GM21576 (cell line): ENCODE measurements at regions not wholly inside any gene's neighbourhood (a gene's known extent, or its start where the extent isn't known, plus 50 kb on each side); places are given as distances from the start of the nearest gene placed in this dataset.
"Not testable (repeated sequence)": the region's sequence is repeated elsewhere in the genome, so short reads cannot be mapped to it uniquely, and the experiment has no call there.

Experiments used
- ATAC-seq: cut with Tn5 transposase; IDR thresholded peaks from one replicate; pipeline ENCODE4 v1.9.1; 2021; ENCODE audit warnings: mild to moderate bottlenecking, moderate library complexity; ENCODE audit not compliant: unreplicated experiment

- no peak for ATAC-seq
Observed at GRCh38 chr6:153984811-153985210, 54.2 kb upstream of the OPRM1 start.

DNA sequence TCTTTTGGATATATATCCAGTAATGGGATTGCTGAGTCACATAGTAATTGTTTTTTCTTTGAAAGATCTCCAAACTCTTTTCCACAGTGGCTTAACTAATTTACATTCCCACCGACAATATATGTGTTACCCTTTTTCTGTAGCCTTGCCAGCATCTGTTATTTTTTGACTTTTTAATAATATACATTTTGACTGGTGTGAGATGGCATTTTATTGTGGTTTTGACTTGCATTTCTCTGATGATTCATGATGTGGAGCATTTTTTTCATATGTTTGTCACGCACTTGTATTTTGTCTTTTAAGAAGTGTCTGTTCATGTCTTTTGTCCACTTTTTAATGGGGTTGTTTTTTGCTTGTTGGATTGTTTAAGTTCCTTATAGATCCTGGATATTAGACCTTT is 58.9 kb upstream of the OPRM1 start:
- ATAC-seq, result no peak

DNA sequence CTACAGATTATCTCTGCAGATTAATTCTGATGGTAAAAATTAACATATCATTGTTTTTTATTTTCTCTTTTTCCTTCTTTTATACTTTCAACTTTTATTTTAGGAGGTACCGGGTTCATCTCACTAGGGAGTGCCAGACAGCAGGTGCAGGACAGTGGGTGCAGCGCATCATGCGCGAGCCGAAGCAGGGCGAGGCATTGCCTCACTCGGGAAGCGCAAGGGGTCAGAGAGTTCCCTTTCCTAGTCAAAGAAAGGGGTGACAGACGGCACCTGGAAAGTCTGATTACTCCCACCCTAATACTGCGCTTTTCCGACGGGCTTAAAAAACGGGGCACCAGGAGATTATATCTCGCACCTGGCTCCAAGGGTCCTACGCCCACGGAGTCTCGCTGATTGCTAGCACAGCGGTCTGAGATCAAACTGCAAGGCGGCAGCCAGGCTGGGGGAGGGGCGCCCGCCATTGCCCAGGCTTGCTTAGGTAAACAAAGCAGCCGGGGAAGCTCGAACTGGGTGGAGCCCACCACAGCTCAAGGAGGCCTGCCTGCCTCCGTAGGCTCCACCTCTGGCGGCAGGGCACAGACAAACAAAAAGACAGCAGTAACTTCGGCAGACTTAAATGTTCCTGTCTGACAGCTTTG is 60.0 kb upstream of the OPRM1 start:
- ATAC-seq, result not testable (repeated sequence)

- no peak for ATAC-seq
Observed at GRCh38 chr6:153976921-153977693, 61.9 kb upstream of the OPRM1 start.

DNA sequence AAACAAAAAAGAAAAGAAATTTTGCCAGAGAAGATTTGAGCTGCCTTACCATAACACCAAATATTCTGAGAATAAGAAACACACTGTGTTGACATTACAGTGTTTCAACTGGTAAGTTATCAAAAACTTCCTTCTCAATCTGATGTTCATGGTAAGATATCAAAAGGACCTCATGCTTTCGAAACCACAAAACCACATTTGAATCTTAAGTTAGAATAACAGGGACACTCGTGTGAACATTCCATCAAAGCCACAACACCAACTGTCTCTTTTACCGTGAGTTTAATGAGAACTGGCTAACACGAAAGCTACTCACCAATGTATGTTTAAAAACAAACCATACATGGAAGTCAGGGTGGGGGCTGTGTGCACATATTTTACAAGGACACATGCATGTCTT is 73.0 kb upstream of the OPRM1 start:
- no peak for ATAC-seq

DNA sequence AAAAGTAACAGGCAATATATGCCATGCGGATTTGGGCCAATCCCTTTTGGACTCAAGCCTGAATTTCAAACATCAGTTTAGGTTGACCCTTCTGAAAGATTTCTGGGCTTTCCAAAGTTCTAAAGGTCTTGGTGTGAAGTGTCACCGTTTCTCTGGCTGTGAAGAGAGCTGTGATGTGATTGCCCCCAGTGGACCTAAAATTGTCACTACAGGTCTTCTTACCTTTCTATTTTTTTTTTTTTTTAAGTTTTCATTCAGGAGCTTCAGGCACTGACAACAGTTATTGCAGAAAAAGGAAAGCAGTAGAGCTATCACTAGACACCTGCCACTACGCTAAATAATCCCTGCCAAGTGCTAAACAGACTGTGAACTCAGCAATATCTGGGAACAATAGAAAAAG is 75.7 kb upstream of the OPRM1 start:
- ATAC-seq, result no peak

DNA sequence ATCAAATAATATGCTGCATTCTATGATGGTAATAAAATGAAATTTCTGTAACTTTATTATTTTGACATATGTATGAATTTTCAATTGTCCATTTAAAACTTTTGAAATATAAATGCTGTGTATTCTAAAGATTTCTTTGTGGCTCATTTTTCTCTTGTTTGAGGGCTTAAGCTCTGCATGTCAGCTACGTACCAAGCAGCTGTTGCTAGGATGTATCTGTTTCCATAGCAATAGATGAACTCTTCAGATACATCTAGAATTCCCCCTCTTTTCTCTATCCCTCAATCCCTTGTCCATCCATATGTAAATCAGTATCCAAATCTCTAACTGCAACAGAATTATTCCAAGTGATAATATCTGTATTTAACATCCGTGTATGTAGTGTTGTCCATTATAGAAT is 76.5 kb upstream of the OPRM1 start:
- ATAC-seq, result no peak

DNA sequence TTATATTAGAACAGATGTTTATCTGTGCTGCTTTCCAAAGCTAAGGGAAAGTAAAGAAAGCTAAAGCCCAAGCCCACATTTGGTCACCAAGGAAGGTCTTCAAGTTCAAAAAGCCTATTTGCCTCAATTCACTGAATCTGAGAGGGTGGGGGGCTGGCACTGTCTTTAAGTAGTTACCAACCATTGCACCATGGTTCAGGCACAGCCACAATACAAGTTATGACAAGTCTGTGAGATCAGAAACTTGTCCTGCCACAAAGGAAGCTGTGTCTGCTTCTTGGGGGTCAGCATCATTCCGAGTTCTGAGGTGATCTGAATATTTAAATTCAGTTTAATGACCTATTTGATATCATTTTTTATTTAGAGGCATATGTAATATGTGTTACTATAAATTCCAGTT is 78.3 kb upstream of the OPRM1 start:
- ATAC-seq, result no peak

DNA sequence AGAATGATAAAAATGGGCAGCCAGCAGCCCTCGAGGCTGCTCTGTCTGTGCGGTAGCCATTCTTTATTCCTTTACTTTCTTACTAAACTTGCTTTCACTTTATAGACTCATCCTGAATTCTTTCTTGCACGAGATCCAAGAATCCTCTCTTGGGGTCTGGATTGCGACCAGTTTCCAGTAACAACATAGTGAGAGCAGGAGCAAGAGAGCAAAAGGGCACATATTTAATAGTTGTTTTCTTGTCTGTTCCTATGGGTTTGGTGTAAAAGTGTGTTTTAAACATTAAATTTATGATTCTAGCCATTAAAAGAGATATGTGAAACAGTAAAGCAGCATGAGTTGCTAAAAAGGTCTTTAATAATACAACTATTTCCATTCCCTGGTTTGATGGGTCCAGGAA is 78.8 kb upstream of the OPRM1 start:
- ATAC-seq, result no peak

DNA sequence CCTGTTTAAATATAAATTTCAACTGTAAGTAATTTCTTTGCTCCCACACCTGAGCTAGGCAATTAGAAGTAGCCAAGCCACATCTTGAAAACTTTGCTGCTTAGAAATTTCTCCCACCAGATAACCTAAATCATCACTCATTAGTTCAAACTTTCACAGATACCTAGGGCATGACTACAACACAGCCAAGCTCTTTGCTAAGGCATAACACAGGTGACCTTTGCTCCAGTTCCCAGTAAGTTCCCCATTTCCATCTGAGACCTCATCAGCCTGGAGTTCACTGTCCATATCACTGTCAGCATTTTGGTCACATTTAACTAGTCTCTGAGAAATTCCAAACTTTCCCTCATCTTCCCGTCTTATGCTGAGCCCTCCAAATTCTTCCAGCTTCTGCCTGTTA is 79.8 kb upstream of the OPRM1 start:
- no peak for ATAC-seq

DNA sequence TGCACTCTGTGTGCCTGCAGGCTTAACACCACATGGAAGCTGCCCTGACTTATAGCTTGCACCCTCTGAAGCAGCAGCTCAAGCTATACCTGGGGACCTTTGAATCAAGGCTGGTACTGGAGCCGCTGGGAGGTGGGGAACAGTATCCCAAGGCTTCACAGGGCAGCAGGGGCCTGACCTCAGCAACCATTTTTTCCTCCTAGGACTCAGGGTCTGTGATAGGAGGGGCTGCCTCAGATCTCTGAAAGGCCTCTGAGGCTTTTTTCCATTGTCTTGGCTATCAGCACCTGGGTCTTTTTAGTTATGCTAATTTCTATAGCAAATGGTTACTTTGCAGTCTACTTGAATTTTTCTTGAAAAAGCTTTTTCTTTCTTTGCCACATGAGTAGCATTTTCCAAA is 80.2 kb upstream of the OPRM1 start:
- ATAC-seq, result no peak

DNA sequence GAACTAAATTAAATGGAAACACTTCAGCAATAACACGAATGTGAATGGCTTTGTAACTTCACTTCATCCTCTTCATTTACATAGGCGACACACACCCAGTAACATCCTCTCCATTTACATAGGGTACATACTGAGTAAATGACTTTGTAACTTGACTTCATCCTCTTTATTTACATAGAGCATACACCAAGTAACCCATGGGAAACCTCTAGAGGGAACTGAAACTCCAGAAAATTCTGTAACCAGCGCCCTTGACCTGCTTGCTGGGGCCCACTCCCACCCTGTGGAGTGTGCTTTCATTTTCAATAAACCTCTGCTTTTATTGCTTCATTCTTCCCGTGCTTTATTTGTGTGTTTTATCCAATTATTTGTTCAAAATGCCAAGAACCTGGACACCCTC is 81.6 kb upstream of the OPRM1 start:
- peak; percentile 98 for ATAC-seq

GRCh38 chr6:153956808-153957207 is 82.2 kb upstream of the OPRM1 start:
- no peak for ATAC-seq

GRCh38 chr6:153949616-153950015 is 89.4 kb upstream of the OPRM1 start:
- ATAC-seq, result no peak

- peak; percentile 71 for ATAC-seq
Observed at GRCh38 chr6:153947808-153948447, 91.1 kb upstream of the OPRM1 start.

GRCh38 chr6:153944201-153944600 is 94.8 kb upstream of the OPRM1 start:
- ATAC-seq, result no peak

DNA sequence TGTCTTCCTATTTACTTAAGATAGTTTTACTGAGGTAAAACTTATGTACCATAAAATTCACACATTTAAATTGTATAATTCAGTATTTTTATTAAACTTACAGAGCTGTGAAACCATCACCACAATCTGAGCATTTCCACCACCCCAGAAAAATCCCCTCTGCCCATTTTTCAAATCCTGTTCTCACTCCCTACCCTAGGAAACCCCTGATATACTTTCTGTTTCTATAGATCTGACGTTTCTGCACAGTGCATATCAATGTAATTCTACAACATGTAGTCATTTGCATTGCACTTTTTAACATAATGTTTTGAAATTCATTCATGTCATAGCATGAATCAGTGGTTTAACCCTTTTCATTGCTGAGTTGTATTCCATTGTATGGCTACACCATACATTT is 96.7 kb upstream of the OPRM1 start:
- no peak for ATAC-seq

DNA sequence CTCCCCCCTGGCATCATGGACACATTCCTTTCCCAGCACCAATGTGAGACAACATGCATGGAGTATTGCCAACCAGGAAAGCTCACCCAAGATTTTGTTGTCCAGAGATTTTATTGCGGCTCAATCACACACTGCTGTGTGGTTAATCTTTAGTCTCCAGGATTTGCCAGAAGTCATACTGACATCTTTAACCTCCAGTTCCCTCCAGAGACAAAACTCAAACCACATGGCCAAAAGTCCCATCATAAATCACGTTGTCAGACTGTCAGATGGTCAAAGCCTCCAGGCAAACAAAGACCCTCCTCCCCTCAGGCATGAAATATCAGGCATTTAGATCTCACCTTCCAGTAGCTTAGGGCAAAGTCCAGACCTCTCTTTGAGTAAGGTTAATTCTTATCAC is 97.3 kb upstream of the OPRM1 start:
- ATAC-seq, result no peak

DNA sequence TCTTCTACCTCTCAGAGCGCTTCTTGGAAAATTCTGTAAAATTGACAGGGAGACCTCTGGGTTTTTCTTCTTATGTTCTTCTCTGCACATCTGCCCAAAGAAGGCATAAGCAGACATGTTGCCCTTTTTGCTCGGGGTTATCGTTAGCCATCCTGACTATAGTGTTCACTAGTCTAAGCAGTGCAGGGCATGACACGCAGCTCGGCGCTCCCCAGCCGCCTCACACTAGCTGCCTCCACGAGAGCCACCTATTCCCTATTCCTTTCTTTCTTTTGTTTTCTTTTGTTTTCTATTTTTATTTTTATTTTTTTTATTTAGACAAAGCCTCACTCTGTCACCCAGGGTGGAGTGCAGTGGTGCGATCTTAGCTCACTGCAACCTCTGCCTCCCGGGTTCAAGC is 100.2 kb upstream of the OPRM1 start:
- no peak for ATAC-seq

- ATAC-seq, result no peak
Observed at GRCh38 chr6:153931431-153931830, 107.6 kb upstream of the OPRM1 start.

- no peak for ATAC-seq
Observed at GRCh38 chr6:153927867-153928266, 111.2 kb upstream of the OPRM1 start.

DNA sequence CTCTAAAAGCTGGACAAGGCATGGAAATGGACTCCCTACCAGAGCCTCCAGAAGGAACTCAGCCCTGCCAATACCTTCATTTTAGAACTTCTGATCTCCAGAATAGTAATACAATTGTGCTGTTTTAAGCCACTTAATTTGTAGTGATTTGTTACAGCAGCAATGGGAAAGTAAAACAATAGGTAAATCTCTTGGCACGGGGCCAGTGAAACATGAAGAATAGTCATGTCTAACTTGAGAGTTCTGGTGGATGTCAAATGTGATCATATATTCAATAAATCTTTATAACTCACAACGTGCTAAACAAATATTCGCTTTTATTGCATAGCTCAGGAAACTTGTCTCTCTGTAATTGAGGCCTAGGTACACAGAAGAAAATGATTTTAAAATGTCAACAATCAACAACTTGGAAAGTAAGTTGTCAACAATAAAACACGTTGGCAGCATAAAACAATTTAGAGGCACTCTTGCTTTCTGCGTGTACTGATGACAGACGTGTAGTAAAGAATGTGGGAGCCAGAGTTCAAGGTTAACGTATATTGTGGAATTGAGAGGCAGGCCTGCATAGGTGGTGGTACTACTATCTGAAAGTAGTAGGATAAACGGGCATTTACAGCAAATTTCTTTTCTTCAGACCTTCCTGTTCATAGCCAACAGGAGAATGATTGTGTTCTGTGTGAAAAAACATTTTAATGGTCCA is 140.5 kb upstream of the OPRM1 start:
- no peak for ATAC-seq
